Peyer's patch (tissue), 4 donors: ENCODE measurements at regions not wholly inside any gene's neighbourhood (a gene's known extent, or its start where the extent isn't known, plus 50 kb on each side); places are given as distances from the start of the nearest gene placed in this dataset.

Experiments used
- DNase-seq, 3 donors: peaks; one replicate each; pipeline ENCODE4 v3.0.0-alpha.2; 2017 to 2019
- H3K27ac ChIP-seq, 4 donors: fragments of 200-600 bp; sonication (generic); one replicate each; pipeline ENCODE4 v1.5.1; 2016 to 2019
- H3K27me3 ChIP-seq, 2 donors: fragments of 200-600 bp; sonication (generic); one replicate each; pipeline ENCODE4 v1.5.1; 2019
- H3K36me3 ChIP-seq, 3 donors: fragments of 200-600 bp; sonication (generic); one replicate each; pipeline ENCODE4 v1.5.1; 2016 to 2019
- H3K4me1 ChIP-seq, 4 donors: fragments of 200-600 bp; sonication (generic); one replicate each; pipeline ENCODE4 v1.5.1; 2016 to 2019
- H3K4me3 ChIP-seq, 4 donors: fragments of 200-600 bp; sonication (generic); 1 replicate in 3 of 4; 2 replicates in 1 of 4; pipeline ENCODE4 v1.5.1; 2016 to 2019; ENCODE audit warnings: mild to moderate bottlenecking in 1 of 4
- H3K9me3 ChIP-seq, 4 donors: fragments of 200-600 bp; sonication (generic); one replicate each; pipeline ENCODE4 v1.5.1; 2016 to 2019; ENCODE audit warnings: mild to moderate bottlenecking in 1 of 4
- CTCF ChIP-seq, 6 experiments: fragments of 450-650 bp in 4 of 6; fragments of 200-600 bp in 2 of 6; sonication (generic) in 1 of 6; IDR thresholded peaks; one replicate each; pipeline ENCODE4 v1.5.1; 2017 to 2019; ENCODE audit warnings: antibody characterized with exemption in 6 of 6, mild to moderate bottlenecking in 3 of 6, moderate library complexity in 1 of 6
- POLR2A ChIP-seq, 2 donors: fragments of 450-650 bp; IDR thresholded peaks; one replicate each; pipeline ENCODE4 v1.5.1; 2017; ENCODE audit warnings: antibody characterized with exemption in 2 of 2, mild to moderate bottlenecking in 2 of 2, moderate library complexity in 2 of 2

GRCh38 chr3:72563690-72564370, 284.4 kb downstream of the SHQ1 start:
- Histone ChIP-seq H3K4me3 (no peak overlapping the region), H3K27ac (no peak overlapping the region), H3K4me1 (no peaks in the 10 kb centered on the region), H3K27me3 (no peaks in the 10 kb centered on the region), H3K36me3 (no peaks in the 10 kb centered on the region), H3K9me3 (no peaks in the 10 kb centered on the region)
- no peak for DNase-seq
- TF ChIP-seq POLR2A (IDR thresholded peaks at IDR 0.05) (no peak), CTCF (IDR thresholded peaks at IDR 0.05) (no peak)

GRCh38 chr3:72560846-72561675, 287.2 kb downstream of the SHQ1 start:
- TF ChIP-seq CTCF (IDR thresholded peaks at IDR 0.05), result no peak
- TF ChIP-seq POLR2A (IDR thresholded peaks at IDR 0.05), result no peak
- no peaks in the 10 kb centered on the region for H3K36me3 ChIP-seq
- H3K4me3 ChIP-seq, result no peak overlapping the region
- no peaks in the 10 kb centered on the region for H3K9me3 ChIP-seq
- no peak for DNase-seq
- no peak overlapping the region for H3K27ac ChIP-seq
- H3K4me1 ChIP-seq, result no peaks in the 10 kb centered on the region
- H3K27me3 ChIP-seq, result no peaks in the 10 kb centered on the region

- Histone ChIP-seq H3K4me1 (no peaks in the 10 kb centered on the region), H3K9me3 (no peaks in the 10 kb centered on the region), H3K36me3 (no peaks in the 10 kb centered on the region), H3K27ac (no peak overlapping the region), H3K4me3 (no peak overlapping the region), H3K27me3 (no peaks in the 10 kb centered on the region)
- no peak for DNase-seq
- TF ChIP-seq CTCF (IDR thresholded peaks at IDR 0.05), result no peak
- no peak for TF ChIP-seq POLR2A (IDR thresholded peaks at IDR 0.05)
Measured at GRCh38 chr3:72559385-72559784, 288.9 kb downstream of the SHQ1 start.

- Histone ChIP-seq H3K27ac (no peak overlapping the region), H3K27me3 (no peaks in the 10 kb centered on the region), H3K9me3 (no peaks in the 10 kb centered on the region), H3K36me3 (no peaks in the 10 kb centered on the region), H3K4me1 (no peaks in the 10 kb centered on the region), H3K4me3 (no peak overlapping the region)
- TF ChIP-seq POLR2A (IDR thresholded peaks at IDR 0.05) (no peak), CTCF (IDR thresholded peaks at IDR 0.05) (no peak)
- no peak for DNase-seq
Measured at GRCh38 chr3:72558001-72558400, 290.2 kb downstream of the SHQ1 start.

GRCh38 chr3:72555714-72556113, 292.5 kb downstream of the SHQ1 start:
- Histone ChIP-seq H3K4me1 (no peaks in the 10 kb centered on the region), H3K27ac (no peak overlapping the region), H3K4me3 (no peak overlapping the region), H3K27me3 (no peaks in the 10 kb centered on the region), H3K9me3 (no peaks in the 10 kb centered on the region), H3K36me3 (no peaks in the 10 kb centered on the region)
- TF ChIP-seq POLR2A (IDR thresholded peaks at IDR 0.05) (no peak), CTCF (IDR thresholded peaks at IDR 0.05) (no peak)
- DNase-seq, result no peak
